ENCODE measurements at regions not wholly inside any gene's neighbourhood (a gene's known extent, or its start where the extent isn't known, plus 50 kb on each side); places are given as distances from the start of the nearest gene placed in this dataset.

GRCh38 chr20:56795492-56795891 is 166.4 kb downstream of the TFAP2C start:
- TF ChIP-seq POLR2AphosphoS5 (IDR thresholded peaks at IDR 0.05): no peak
- no peak for TF ChIP-seq CTCF (IDR thresholded peaks at IDR 0.05)
- no peak for TF ChIP-seq EP300 (IDR thresholded peaks at IDR 0.05)
- no peak for TF ChIP-seq POLR2A (IDR thresholded peaks at IDR 0.05)

All from suprapubic skin (tissue), 4 donors.